C4-2B (cell line): ENCODE measurements at regions not wholly inside any gene's neighbourhood (a gene's known extent, or its start where the extent isn't known, plus 50 kb on each side); places are given as distances from the start of the nearest gene placed in this dataset.

Source experiments
- CTCF ChIP-seq: fragments of 450-650 bp; conservative IDR thresholded peaks from 2 replicates; pipeline ENCODE4 v1.5.1; 2017; ENCODE audit warnings: mild to moderate bottlenecking
- ZFX ChIP-seq: fragments of 450-650 bp; IDR thresholded peaks from 2 replicates; pipeline ENCODE4 v1.6.1; 2017

- TF ChIP-seq CTCF (no peak), ZFX (no peak)
These were observed 182.8 kb downstream of the SH2D4B start for GRCh38 chr10:80720549-80720948.
